ENCODE measurements at regions not wholly inside any gene's neighbourhood (a gene's known extent, or its start where the extent isn't known, plus 50 kb on each side); places are given as distances from the start of the nearest gene placed in this dataset.

- Histone ChIP-seq H3K9ac (no peak overlapping the region), H4K20me1 (0 out of 22 replicates have a peak, but pooled peaks cover 0 to 5% (median 0%) of the 10 kb centered on the region in 11 experiments), H3K9me3 (replicated peaks in 1 of 11) (no peaks in the 10 kb centered on the region), H3K4me1 (no peaks in the 10 kb centered on the region), H3K4me2 (no peak overlapping the region), H3K36me3 (no peaks in the 10 kb centered on the region), H3K4me3 (no peak overlapping the region), H3K27me3 (peaks cover 41 to 91% (median 71%) of the 10 kb centered on the region in 11 experiments), H3K27ac (no peak overlapping the region)
- no peak for TF ChIP-seq Cebpa-rat (IDR thresholded peaks at IDR 0.05)
Measured at GRCh38 chrX:138411048-138411447, 300.5 kb downstream of the FGF13 start.
